ENCODE measurements at regions not wholly inside any gene's neighbourhood (a gene's known extent, or its start where the extent isn't known, plus 50 kb on each side); places are given as distances from the start of the nearest gene placed in this dataset.

DNA sequence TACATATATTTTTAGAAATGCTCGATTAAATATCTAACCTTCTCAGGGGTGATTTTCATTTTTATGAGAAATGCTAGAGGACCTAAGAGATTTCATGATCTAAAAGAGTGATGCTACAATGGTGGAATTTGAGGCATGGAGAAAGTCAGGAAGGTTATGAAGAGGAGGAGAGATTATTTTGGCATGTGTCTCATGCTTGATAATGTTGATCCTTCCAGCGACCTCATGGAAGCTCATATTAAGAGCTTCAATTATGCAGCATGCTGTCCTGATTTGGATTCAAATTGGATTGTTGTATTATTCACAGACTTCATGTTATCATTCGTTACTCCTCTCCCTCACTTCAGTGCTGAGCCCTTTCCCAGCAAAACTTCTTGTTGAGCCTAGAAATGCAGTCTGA lies 112.5 kb downstream of the RAP2B start:
- TF ChIP-seq, protein P1, sequence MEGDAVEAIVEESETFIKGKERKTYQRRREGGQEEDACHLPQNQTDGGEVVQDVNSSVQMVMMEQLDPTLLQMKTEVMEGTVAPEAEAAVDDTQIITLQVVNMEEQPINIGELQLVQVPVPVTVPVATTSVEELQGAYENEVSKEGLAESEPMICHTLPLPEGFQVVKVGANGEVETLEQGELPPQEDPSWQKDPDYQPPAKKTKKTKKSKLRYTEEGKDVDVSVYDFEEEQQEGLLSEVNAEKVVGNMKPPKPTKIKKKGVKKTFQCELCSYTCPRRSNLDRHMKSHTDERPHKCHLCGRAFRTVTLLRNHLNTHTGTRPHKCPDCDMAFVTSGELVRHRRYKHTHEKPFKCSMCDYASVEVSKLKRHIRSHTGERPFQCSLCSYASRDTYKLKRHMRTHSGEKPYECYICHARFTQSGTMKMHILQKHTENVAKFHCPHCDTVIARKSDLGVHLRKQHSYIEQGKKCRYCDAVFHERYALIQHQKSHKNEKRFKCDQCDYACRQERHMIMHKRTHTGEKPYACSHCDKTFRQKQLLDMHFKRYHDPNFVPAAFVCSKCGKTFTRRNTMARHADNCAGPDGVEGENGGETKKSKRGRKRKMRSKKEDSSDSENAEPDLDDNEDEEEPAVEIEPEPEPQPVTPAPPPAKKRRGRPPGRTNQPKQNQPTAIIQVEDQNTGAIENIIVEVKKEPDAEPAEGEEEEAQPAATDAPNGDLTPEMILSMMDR (IDR thresholded peaks at IDR 0.05), result no peak
- no peak for TF ChIP-seq REST (IDR thresholded peaks at IDR 0.05; ENCODE audit: insufficient read depth in 1 of 2, low read depth in 2 of 2, low read length in 1 of 2)

Measured in Panc1 (cell line).